Lung (tissue), 11 donors: ENCODE measurements at regions not wholly inside any gene's neighbourhood (a gene's known extent, or its start where the extent isn't known, plus 50 kb on each side); places are given as distances from the start of the nearest gene placed in this dataset.

Source experiments
- ATAC-seq: fragments of 200-7000 bp; cut with Tn5 transposase; one replicate; pipeline ENCODE4 v1.9.1; 2020; ENCODE audit warnings: moderate number of reproducible peaks; ENCODE audit not compliant: insufficient read depth, low FRiP score
- DNase-seq, 3 donors: peaks; one replicate each; pipeline ENCODE4 v3.0.0-alpha.2; 2013 to 2017
- H3K27ac ChIP-seq, 2 donors: one replicate each; pipeline ENCODE4 v1.5.1; 2013; ENCODE audit warnings: mild to moderate bottlenecking in 2 of 2, moderate library complexity in 2 of 2, control low read depth in 1 of 2, inconsistent platforms in 1 of 2, low read depth in 1 of 2, low read length in 1 of 2
- H3K27me3 ChIP-seq, 3 donors: one replicate each; pipeline ENCODE4 v1.5.1; 2013; ENCODE audit warnings: low read length in 2 of 3; ENCODE audit not compliant: control insufficient read depth in 3 of 3, insufficient read depth in 3 of 3
- H3K36me3 ChIP-seq, 4 donors: one replicate each; pipeline ENCODE4 v1.5.1; 2013; ENCODE audit warnings: low read length in 4 of 4, mild to moderate bottlenecking in 1 of 4, moderate library complexity in 1 of 4; ENCODE audit not compliant: control insufficient read depth in 4 of 4, insufficient read depth in 4 of 4
- H3K4me1 ChIP-seq, 5 donors: one replicate each; pipeline ENCODE4 v1.5.1; 2013; ENCODE audit warnings: low read length in 5 of 5, mild to moderate bottlenecking in 2 of 5, moderate library complexity in 1 of 5; ENCODE audit not compliant: control insufficient read depth in 5 of 5, insufficient read depth in 5 of 5
- H3K4me3 ChIP-seq: one replicate; pipeline ENCODE4 v1.5.1; 2013; ENCODE audit warnings: mild to moderate bottlenecking, control low read depth, moderate library complexity
- H3K9ac ChIP-seq, 2 donors: one replicate each; pipeline ENCODE4 v1.5.1; 2013; ENCODE audit warnings: low read length in 2 of 2, control low read depth in 1 of 2; ENCODE audit not compliant: insufficient read depth in 1 of 2
- H3K9me3 ChIP-seq, 4 donors: one replicate each; pipeline ENCODE4 v1.5.1; 2013; ENCODE audit warnings: low read length in 3 of 4, mild to moderate bottlenecking in 1 of 4, moderate library complexity in 1 of 4; ENCODE audit not compliant: control insufficient read depth in 4 of 4, insufficient read depth in 3 of 4
- CTCF ChIP-seq: IDR thresholded peaks from 2 replicates; pipeline ENCODE4 v1.5.1; 2012; ENCODE audit warnings: mild to moderate bottlenecking; ENCODE audit errors: control extremely low read depth, extremely low read depth
- WGBS, 2 donors: extraction: QIAGEN DNeasy Blood & Tissue Kit; methylation state at CpG; one replicate each; pipeline ENCODE4 v1.1.7; 2013; 5-methylcytosine and 5-hydroxymethylcytosine counted together
- donor health status: control.
- donor health status: control.
- donor health status: Bipolar disorder and iron deficiency.
- donor health status: healthy.
- donor health status: DM: yes; HTN: yes; CAD: no.

GRCh38 chr3:10759495-10759894 is 56.5 kb upstream of the SLC6A11 start:
- WGBS, 2 donors: 76 to 89% methylated on average over 1 of the region's 1 CpG
- Histone ChIP-seq H3K4me1 (no peaks in the 10 kb centered on the region), H3K9ac (no peak overlapping the region), H3K27ac (no peak overlapping the region), H3K36me3 (no peaks in the 10 kb centered on the region), H3K9me3 (peaks cover 0 to 3% (median 0%) of the 10 kb centered on the region in 4 donors), H3K27me3 (peaks cover 0 to 5% (median 2%) of the 10 kb centered on the region in 3 donors), H3K4me3 (no peak overlapping the region)
- no peak for TF ChIP-seq CTCF
- no peak for DNase-seq
- ATAC-seq: no peak

- no peak overlapping the region for H3K4me3 ChIP-seq
- peaks cover 0 to 8% (median 2%) of the 10 kb centered on the region in 3 donors for H3K27me3 ChIP-seq
Measured at GRCh38 chr3:10760199-10760598, 55.8 kb upstream of the SLC6A11 start.

GRCh38 chr3:10761583-10761982 is 54.4 kb upstream of the SLC6A11 start:
- Histone ChIP-seq H3K9ac (no peak overlapping the region), H3K4me1 (no peaks in the 10 kb centered on the region), H3K4me3 (no peak overlapping the region), H3K27me3 (peaks cover 2 to 9% (median 7%) of the 10 kb centered on the region in 3 donors), H3K9me3 (peaks cover 0 to 5% (median 0%) of the 10 kb centered on the region in 4 donors), H3K27ac (no peak overlapping the region), H3K36me3 (no peaks in the 10 kb centered on the region)
- ATAC-seq: no peak
- 30 to 31% methylated on average over 8 of the region's 8 CpGs for WGBS, 2 donors
- no peak for DNase-seq
- no peak for TF ChIP-seq CTCF

More at GRCh38 chr3:10760199-10760598, 55.8 kb upstream of the SLC6A11 start:
- no peak for TF ChIP-seq CTCF
- Histone ChIP-seq H3K4me1 (no peaks in the 10 kb centered on the region), H3K9me3 (peaks cover 0 to 3% (median 0%) of the 10 kb centered on the region in 4 donors), H3K27ac (no peak overlapping the region), H3K36me3 (no peaks in the 10 kb centered on the region), H3K9ac (no peak overlapping the region)
- DNase-seq (no peak), ATAC-seq (no peak)
- 81 to 88% methylated on average over 2 of the region's 2 CpGs for WGBS, 2 donors

- Histone ChIP-seq H3K4me3 (no peak overlapping the region), H3K36me3 (no peaks in the 10 kb centered on the region), H3K9ac (no peak overlapping the region), H3K27ac (no peak overlapping the region), H3K9me3 (peaks cover 0 to 7% (median 0%) of the 10 kb centered on the region in 4 donors), H3K4me1 (no peaks in the 10 kb centered on the region), H3K27me3 (peaks cover 2 to 9% (median 7%) of the 10 kb centered on the region in 3 donors)
- DNase-seq (no peak), ATAC-seq (no peak)
- WGBS, 2 donors: 46 to 61% methylated on average over 5 of the region's 5 CpGs
- TF ChIP-seq CTCF: no peak
Measured at GRCh38 chr3:10762116-10762515, 53.9 kb upstream of the SLC6A11 start.
